Left renal cortex interstitium (tissue), 4 donors: ENCODE measurements at regions not wholly inside any gene's neighbourhood (a gene's known extent, or its start where the extent isn't known, plus 50 kb on each side); places are given as distances from the start of the nearest gene placed in this dataset.

Experiments
- DNase-seq, 4 donors: peaks; one replicate each; pipeline ENCODE4 v3.0.0-alpha.2; 2013; ENCODE audit warnings: low read depth in 4 of 4, low spot score in 2 of 4, missing footprints in 1 of 4

- DNase-seq = no peak
Measured at GRCh38 chr4:32425243-32425642, 1705.1 kb downstream of the PCDH7 start.

GRCh38 chr4:32427566-32427965, 1707.4 kb downstream of the PCDH7 start:
- no peak for DNase-seq

GRCh38 chr4:32429151-32429550, 1709.0 kb downstream of the PCDH7 start:
- no peak for DNase-seq

GRCh38 chr4:32435308-32435707, 1715.1 kb downstream of the PCDH7 start:
- no peak for DNase-seq

- DNase-seq = no peak
Measured at GRCh38 chr4:32436816-32437215, 1716.6 kb downstream of the PCDH7 start.

- peak in 3 of 4 donors; percentile 5 to 20 (median 9) for DNase-seq
Measured at GRCh38 chr4:32440391-32440790, 1720.2 kb downstream of the PCDH7 start.

GRCh38 chr4:32454482-32454881, 1734.3 kb downstream of the PCDH7 start:
- no peak for DNase-seq

GRCh38 chr4:32455231-32455630, 1735.1 kb downstream of the PCDH7 start:
- DNase-seq = no peak

GRCh38 chr4:32460972-32461371, 1740.8 kb downstream of the PCDH7 start:
- no peak for DNase-seq

- DNase-seq = no peak
Measured at GRCh38 chr4:32462944-32463343, 1742.8 kb downstream of the PCDH7 start.

GRCh38 chr4:32470087-32470585, 1750.0 kb downstream of the PCDH7 start:
- no peak for DNase-seq

- DNase-seq = no peak
Measured at GRCh38 chr4:32472918-32473317, 1752.7 kb downstream of the PCDH7 start.

GRCh38 chr4:32475710-32476109, 1755.5 kb downstream of the PCDH7 start:
- DNase-seq = no peak

GRCh38 chr4:32477518-32477917, 1757.3 kb downstream of the PCDH7 start:
- DNase-seq = no peak

GRCh38 chr4:32485956-32486355, 1765.8 kb downstream of the PCDH7 start:
- peak in 1 of 4 donors; percentile 10 for DNase-seq

- DNase-seq = no peak
Measured at GRCh38 chr4:32488690-32489089, 1768.5 kb downstream of the PCDH7 start.

- no peak for DNase-seq
Measured at GRCh38 chr4:32499171-32499570, 1779.0 kb downstream of the PCDH7 start.

GRCh38 chr4:32503241-32503640, 1783.1 kb downstream of the PCDH7 start:
- DNase-seq = no peak

- no peak for DNase-seq
Measured at GRCh38 chr4:32506067-32506466, 1785.9 kb downstream of the PCDH7 start.

GRCh38 chr4:32519060-32519459, 1798.9 kb downstream of the PCDH7 start:
- peak in 1 of 4 donors; percentile 28 for DNase-seq

- no peak for DNase-seq
Measured at GRCh38 chr4:32525420-32525819, 1805.3 kb downstream of the PCDH7 start.

- no peak for DNase-seq
Measured at GRCh38 chr4:32544846-32545245, 1824.7 kb downstream of the PCDH7 start.

GRCh38 chr4:32551943-32552342, 1831.8 kb downstream of the PCDH7 start:
- no peak for DNase-seq
